Hepatocyte (in vitro differentiated cells): ENCODE measurements at regions not wholly inside any gene's neighbourhood (a gene's known extent, or its start where the extent isn't known, plus 50 kb on each side); places are given as distances from the start of the nearest gene placed in this dataset.
A peak's percentile ranks its signal among the peaks of the same experiment; 100 is the strongest.

Experiments
- DNase-seq: peaks from one replicate; pipeline ENCODE4 v3.0.0-alpha.2; 2016; ENCODE audit warnings: low spot score
- H2AFZ ChIP-seq: fragments of 200-600 bp; sonication (generic); 2 replicates; pipeline ENCODE4 v1.6.0; 2016; ENCODE audit warnings: antibody characterized with exemption, mild to moderate bottlenecking
- H3K27ac ChIP-seq: fragments of 200-600 bp; sonication (generic); 2 replicates; pipeline ENCODE4 v1.5.1; 2016; ENCODE audit warnings: mild to moderate bottlenecking
- H3K27me3 ChIP-seq: fragments of 200-600 bp; sonication (generic); 2 replicates; pipeline ENCODE4 v1.6.1; 2016
- H3K36me3 ChIP-seq: fragments of 200-600 bp; sonication (generic); replicated peaks from 2 replicates; pipeline ENCODE4 v1.5.1; 2016; ENCODE audit warnings: low read depth; ENCODE audit not compliant: insufficient read depth
- H3K4me1 ChIP-seq: fragments of 200-600 bp; sonication (generic); 2 replicates; pipeline ENCODE4 v1.5.1; 2016; ENCODE audit warnings: mild to moderate bottlenecking, moderate library complexity; ENCODE audit not compliant: insufficient read depth
- H3K4me2 ChIP-seq: fragments of 200-600 bp; sonication (generic); 2 replicates; pipeline ENCODE4 v1.6.0; 2016
- H3K4me3 ChIP-seq: fragments of 200-600 bp; sonication (generic); 2 replicates; pipeline ENCODE4 v1.5.1; 2016; ENCODE audit warnings: mild to moderate bottlenecking
- H3K79me2 ChIP-seq: fragments of 200-600 bp; sonication (generic); 2 replicates; pipeline ENCODE4 v1.6.0; 2017; ENCODE audit warnings: mild to moderate bottlenecking
- H3K9me2 ChIP-seq: fragments of 200-600 bp; sonication (generic); replicated peaks from 2 replicates; pipeline ENCODE4 v1.6.0; 2017; ENCODE audit warnings: mild to moderate bottlenecking; ENCODE audit not compliant: insufficient read depth
- H3K9me3 ChIP-seq: fragments of 200-600 bp; sonication (generic); 2 replicates; pipeline ENCODE4 v1.5.1; 2016; ENCODE audit warnings: low read depth, mild to moderate bottlenecking
- H4K20me1 ChIP-seq: fragments of 200-600 bp; sonication (generic); 2 replicates; pipeline ENCODE4 v1.6.0; 2016; ENCODE audit warnings: mild to moderate bottlenecking; ENCODE audit not compliant: insufficient read depth, poor library complexity, severe bottlenecking
- EZH2 ChIP-seq: fragments of 200-600 bp; sonication (generic); IDR thresholded peaks from 2 replicates; pipeline ENCODE4 v1.6.1; 2016; ENCODE audit warnings: antibody characterized with exemption, mild to moderate bottlenecking, borderline replicate concordance
- EZH2phosphoT487 ChIP-seq: fragments of 200-600 bp; sonication (generic); IDR thresholded peaks from one replicate; pipeline ENCODE4 v1.6.1; 2018; ENCODE audit warnings: antibody characterized with exemption, mild to moderate bottlenecking, low read depth, moderate library complexity; ENCODE audit not compliant: unreplicated experiment, severe bottlenecking
- WGBS: methylation state at CpG from one replicate; pipeline ENCODE4 v1.1.6; 2016; ENCODE audit warnings: low lambda C conversion rate; ENCODE audit errors: missing lambda C conversion rate; 5-methylcytosine and 5-hydroxymethylcytosine counted together
- TF ChIP-seq, protein P1 (sequence below): fragments of 200-600 bp; sonication (generic); IDR thresholded peaks from 2 replicates; pipeline ENCODE4 v1.5.1; 2016; ENCODE audit warnings: antibody characterized with exemption, mild to moderate bottlenecking; ENCODE audit not compliant: poor library complexity

DNA sequence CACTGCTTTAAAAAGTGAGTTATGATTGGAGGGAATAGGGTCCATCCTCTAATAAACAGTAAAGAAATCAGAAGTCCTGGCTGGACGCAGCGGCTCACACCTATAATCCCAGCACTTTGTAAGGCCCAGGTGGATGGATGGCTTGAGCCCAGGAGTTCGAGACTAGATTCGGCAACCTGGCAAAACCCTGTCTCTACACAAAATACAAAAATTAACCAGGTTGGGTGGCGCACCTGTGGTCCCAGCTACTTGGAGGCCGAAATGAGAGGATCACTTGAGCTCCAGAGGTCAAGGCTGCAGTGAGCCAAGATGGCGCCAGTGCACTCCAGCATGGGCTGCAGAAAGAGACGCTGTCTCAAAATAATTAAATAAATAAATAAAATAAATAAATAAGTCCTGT lies 171.2 kb downstream of the POTEB3 start:
- Histone ChIP-seq H3K79me2 (no peaks in the 10 kb centered on the region), H3K27ac (no peak overlapping the region), H3K27me3 (no peaks in the 10 kb centered on the region), H3K36me3 (no peaks in the 10 kb centered on the region), H4K20me1 (no peaks in the 10 kb centered on the region), H3K9me3 (peaks cover 39% of the 10 kb centered on the region), H3K9me2 (no peaks in the 10 kb centered on the region), H3K4me3 (no peak overlapping the region), H3K4me2 (no peak overlapping the region), H2AFZ (no peak overlapping the region), H3K4me1 (no peaks in the 10 kb centered on the region)
- peak; percentile 4 for DNase-seq
- TF ChIP-seq, protein P1, sequence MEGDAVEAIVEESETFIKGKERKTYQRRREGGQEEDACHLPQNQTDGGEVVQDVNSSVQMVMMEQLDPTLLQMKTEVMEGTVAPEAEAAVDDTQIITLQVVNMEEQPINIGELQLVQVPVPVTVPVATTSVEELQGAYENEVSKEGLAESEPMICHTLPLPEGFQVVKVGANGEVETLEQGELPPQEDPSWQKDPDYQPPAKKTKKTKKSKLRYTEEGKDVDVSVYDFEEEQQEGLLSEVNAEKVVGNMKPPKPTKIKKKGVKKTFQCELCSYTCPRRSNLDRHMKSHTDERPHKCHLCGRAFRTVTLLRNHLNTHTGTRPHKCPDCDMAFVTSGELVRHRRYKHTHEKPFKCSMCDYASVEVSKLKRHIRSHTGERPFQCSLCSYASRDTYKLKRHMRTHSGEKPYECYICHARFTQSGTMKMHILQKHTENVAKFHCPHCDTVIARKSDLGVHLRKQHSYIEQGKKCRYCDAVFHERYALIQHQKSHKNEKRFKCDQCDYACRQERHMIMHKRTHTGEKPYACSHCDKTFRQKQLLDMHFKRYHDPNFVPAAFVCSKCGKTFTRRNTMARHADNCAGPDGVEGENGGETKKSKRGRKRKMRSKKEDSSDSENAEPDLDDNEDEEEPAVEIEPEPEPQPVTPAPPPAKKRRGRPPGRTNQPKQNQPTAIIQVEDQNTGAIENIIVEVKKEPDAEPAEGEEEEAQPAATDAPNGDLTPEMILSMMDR: no peak
- no peak for TF ChIP-seq EZH2
- TF ChIP-seq EZH2phosphoT487: no peak
- 71% methylated on average over 8 of the region's 8 CpGs for WGBS

GRCh38 chr15:21268436-21268940 lies 171.8 kb downstream of the POTEB3 start:
- TF ChIP-seq, protein P1: no peak
- TF ChIP-seq EZH2 (no peak), EZH2phosphoT487 (no peak)
- H3K9me2 ChIP-seq: no peaks in the 10 kb centered on the region
- no peak overlapping the region for H3K4me3 ChIP-seq
- peak; percentile 2 for DNase-seq
- H4K20me1 ChIP-seq: no peaks in the 10 kb centered on the region
- H3K4me2 ChIP-seq: no peak overlapping the region
- H2AFZ ChIP-seq: no peak overlapping the region
- WGBS: 56% methylated on average over 1 of the region's 1 CpG
- no peaks in the 10 kb centered on the region for H3K36me3 ChIP-seq
- H3K27me3 ChIP-seq: no peaks in the 10 kb centered on the region
- no peaks in the 10 kb centered on the region for H3K79me2 ChIP-seq
- no peaks in the 10 kb centered on the region for H3K4me1 ChIP-seq
- peaks cover 44% of the 10 kb centered on the region for H3K9me3 ChIP-seq
- H3K27ac ChIP-seq: no peak overlapping the region

DNA sequence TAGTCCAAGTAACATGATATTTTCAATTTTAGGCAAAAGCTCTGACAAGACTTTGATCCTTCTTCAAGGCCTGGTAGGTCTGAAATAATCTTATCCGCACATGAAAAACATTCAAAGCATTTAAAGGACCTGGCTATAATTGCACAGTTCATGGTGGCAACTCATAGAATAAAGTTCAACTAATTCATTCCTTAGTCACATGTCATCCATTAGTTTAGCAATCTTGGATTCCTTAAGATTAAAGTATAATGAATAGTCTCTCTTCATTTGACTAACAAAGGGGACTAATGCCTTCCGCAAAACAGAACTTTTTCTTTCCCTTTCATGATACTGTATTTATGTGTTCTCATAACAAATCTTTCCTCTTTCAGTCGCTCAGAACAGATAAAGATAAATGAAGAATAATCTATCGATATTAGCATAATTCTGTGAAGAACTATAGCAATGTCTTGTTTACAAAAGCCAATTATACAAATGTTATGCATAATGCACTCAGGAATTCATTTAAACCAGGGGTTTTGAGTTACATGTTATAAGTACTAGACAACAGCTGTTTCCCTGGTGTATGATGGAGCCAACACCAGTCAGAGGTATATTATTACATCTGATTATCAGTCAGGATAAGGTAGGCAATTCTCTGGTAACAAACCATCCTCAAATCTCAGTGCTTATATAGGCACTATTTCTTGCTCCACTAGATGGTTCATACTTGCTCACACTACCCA lies 172.5 kb downstream of the POTEB3 start:
- Histone ChIP-seq H3K4me2 (no peak overlapping the region), H3K79me2 (no peaks in the 10 kb centered on the region), H3K36me3 (no peaks in the 10 kb centered on the region), H3K27ac (no peak overlapping the region), H3K27me3 (no peaks in the 10 kb centered on the region), H3K4me1 (no peaks in the 10 kb centered on the region), H3K9me3 (peaks cover 44% of the 10 kb centered on the region), H2AFZ (no peak overlapping the region), H4K20me1 (no peaks in the 10 kb centered on the region), H3K4me3 (no peak overlapping the region), H3K9me2 (no peaks in the 10 kb centered on the region)
- 64% methylated on average over 4 of the region's 4 CpGs for WGBS
- TF ChIP-seq EZH2: no peak
- no peak for TF ChIP-seq EZH2phosphoT487
- TF ChIP-seq, protein P1: no peak
- peak; percentile 7 for DNase-seq
